ENCODE measurements at regions not wholly inside any gene's neighbourhood (a gene's known extent, or its start where the extent isn't known, plus 50 kb on each side); places are given as distances from the start of the nearest gene placed in this dataset.

DNA sequence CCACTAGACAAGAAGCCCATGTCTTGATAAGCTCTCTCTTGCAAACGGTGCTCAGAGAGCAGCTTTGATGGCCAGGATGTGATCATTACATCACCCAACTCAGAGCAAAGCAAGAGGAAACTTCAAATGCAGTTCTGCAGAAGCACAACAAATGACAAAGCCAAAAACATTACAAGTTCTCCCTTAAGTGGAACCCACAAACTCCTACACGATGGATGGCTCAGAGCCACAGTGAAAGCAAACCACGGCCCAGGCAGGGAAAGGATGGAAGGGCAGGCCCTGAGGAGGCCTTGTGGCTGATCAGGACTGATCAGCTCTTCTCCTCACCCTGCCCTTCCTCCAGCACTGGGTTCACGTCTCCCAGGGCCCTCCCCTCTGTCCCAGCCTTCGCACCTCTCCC, 326.4 kb downstream of the EIPR1 start:
- Histone ChIP-seq H3K18ac (ENCODE audit: extremely low read depth, low read length) (no peak overlapping the region), H3K9ac (replicated peaks in 1 of 4; ENCODE audit: extremely low read depth in 1 of 4, low read depth in 3 of 4, low read length in 3 of 4) (no peak overlapping the region), H3K36me3 (ENCODE audit: control insufficient read depth in 2 of 4, insufficient read depth in 4 of 4, low read length in 3 of 4) (no peaks in the 10 kb centered on the region), H3K4me2 (ENCODE audit: insufficient read depth in 1 of 2, low read depth in 2 of 2, low read length in 2 of 2) (no peak overlapping the region), H2BK15ac (ENCODE audit: low read length) (no peak overlapping the region), H4K91ac (replicated peaks; ENCODE audit: insufficient read length, low read length) (no peak overlapping the region), H3K4me3 (ENCODE audit: extremely low read depth in 1 of 4, insufficient read depth in 2 of 4, low read depth in 3 of 4, low read length in 4 of 4) (no peak overlapping the region), H2BK120ac (replicated peaks; ENCODE audit: low read depth, low read length) (no peak overlapping the region), H3K4me1 (replicated peaks in 1 of 4; ENCODE audit: control insufficient read depth in 3 of 4, insufficient read depth in 4 of 4, low read length in 3 of 4) (no peaks in the 10 kb centered on the region; a peak in 1 of 7 replicates), H3K79me2 (ENCODE audit: control insufficient read depth in 1 of 2, insufficient read depth in 2 of 2, low read length in 2 of 2) (no peaks in the 10 kb centered on the region), H2AK5ac (ENCODE audit: low read depth, low read length) (no peak overlapping the region; the same call in 1 of the 2 replicates), H3K27me3 (replicated peaks in 1 of 4; ENCODE audit: control insufficient read depth in 3 of 4, extremely low read depth in 1 of 4, insufficient read depth in 3 of 4, low read length in 3 of 4) (no peaks in the 10 kb centered on the region), H2BK5ac (ENCODE audit: low read depth, low read length) (no peak overlapping the region), H3K9me3 (ENCODE audit: insufficient read depth in 2 of 2, low read depth in 1 of 2, low read length in 1 of 2) (peaks cover 0 to 2% of the 10 kb centered on the region in 2 experiments; a peak in 1 of 4 replicates), H3K23me2 (ENCODE audit: low read depth, low read length) (peaks cover under 1% of the 10 kb centered on the region; the same call in 1 of the 2 replicates), H3K23ac (ENCODE audit: insufficient read length) (no peak overlapping the region), H3K14ac (ENCODE audit: insufficient read length) (no peak overlapping the region), H2BK20ac (ENCODE audit: low read length) (no peak overlapping the region), H3K4ac (replicated peaks; ENCODE audit: insufficient read length, low read depth, low read length) (no peak overlapping the region), H2AFZ (ENCODE audit: low read length) (no peak overlapping the region), H3K27ac (ENCODE audit: low read depth, low read length) (no peak overlapping the region), H3K79me1 (ENCODE audit: low read depth, low read length) (no peaks in the 10 kb centered on the region), H4K8ac (ENCODE audit: extremely low read depth, insufficient read depth, low read length) (no peak overlapping the region), H3K56ac (replicated peaks; ENCODE audit: insufficient read length, low read depth, low read length) (no peak overlapping the region), H2BK12ac (ENCODE audit: low read depth, low read length) (no peak overlapping the region), H4K5ac (ENCODE audit: insufficient read length, low read depth, low read length) (no peak overlapping the region), H4K20me1 (replicated peaks in 1 of 2; ENCODE audit: control insufficient read depth in 1 of 2, insufficient read depth in 2 of 2, low read length in 2 of 2) (peaks cover 0 to under 1% of the 10 kb centered on the region in 2 experiments)
- TF ChIP-seq MAFK (IDR thresholded peaks at IDR 0.05; ENCODE audit: low read depth, low read length) = no peak
- TF ChIP-seq RNF2 (IDR thresholded peaks at IDR 0.05; ENCODE audit: borderline replicate concordance, low read depth, low read length, missing control alignments, poor library complexity, severe bottlenecking) = no peak
- TF ChIP-seq TAF1 (IDR thresholded peaks at IDR 0.05; ENCODE audit: low read depth, low read length) = no peak
- no peak for TF ChIP-seq KDM5A (IDR thresholded peaks at IDR 0.05; ENCODE audit: low read length)
- TF ChIP-seq RBBP5 (IDR thresholded peaks at IDR 0.05; ENCODE audit: borderline replicate concordance, low read depth, low read length) = no peak
- no peak for TF ChIP-seq SIN3A (conservative IDR thresholded peaks at IDR 0.05 in 1 of 2, IDR thresholded peaks at IDR 0.05 in 1 of 2; ENCODE audit: low read depth in 1 of 2, low read length in 2 of 2)
- no peak for TF ChIP-seq SP2 (IDR thresholded peaks at IDR 0.05; ENCODE audit: low read length)
- TF ChIP-seq, protein P1, sequence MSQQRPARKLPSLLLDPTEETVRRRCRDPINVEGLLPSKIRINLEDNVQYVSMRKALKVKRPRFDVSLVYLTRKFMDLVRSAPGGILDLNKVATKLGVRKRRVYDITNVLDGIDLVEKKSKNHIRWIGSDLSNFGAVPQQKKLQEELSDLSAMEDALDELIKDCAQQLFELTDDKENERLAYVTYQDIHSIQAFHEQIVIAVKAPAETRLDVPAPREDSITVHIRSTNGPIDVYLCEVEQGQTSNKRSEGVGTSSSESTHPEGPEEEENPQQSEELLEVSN (IDR thresholded peaks at IDR 0.05) = no peak
- TF ChIP-seq FOSL1 (IDR thresholded peaks at IDR 0.05; ENCODE audit: insufficient read depth, low read depth, low read length) = no peak
- no peak for TF ChIP-seq HDAC2 (IDR thresholded peaks at IDR 0.05; ENCODE audit: borderline replicate concordance in 1 of 2, low read depth in 2 of 2, low read length in 2 of 2)
- no peak for TF ChIP-seq ASH2L (IDR thresholded peaks at IDR 0.05; ENCODE audit: low read length)
- TF ChIP-seq CBX5 (IDR thresholded peaks at IDR 0.05; ENCODE audit: low read depth, low read length) = no peak
- DNase-seq (ENCODE audit: low read depth in 1 of 2, low spot score in 2 of 2) (no peak), FAIRE-seq (no peak)
- ChIA-PET POLR2A (ENCODE audit: partially characterized antibody) (no interaction called here), CTCF (ENCODE audit: partially characterized antibody) (no interaction called here)
- 87% methylated on average over 5 of the region's 5 CpGs; no CpG with 5 or more reads in 1 of the 2 experiments for WGBS, 2 experiments (ENCODE audit: extremely low coverage in 1 of 2, insufficient coverage in 1 of 2, insufficient read length in 1 of 2, insufficient replicate concordance in 2 of 2, low coverage in 1 of 2, low lambda C conversion rate in 2 of 2, missing lambda C conversion rate in 1 of 2)

All from H1 (cell line).